Activated T-cell treated with anti-CD3 and anti-CD28 coated beads, Interleukin-2, amount 50 U/mL, for 48 hours (primary cell): ENCODE measurements at regions not wholly inside any gene's neighbourhood (a gene's known extent, or its start where the extent isn't known, plus 50 kb on each side); places are given as distances from the start of the nearest gene placed in this dataset.

Experiments
- DNase-seq, 2 experiments: peaks; one replicate each; pipeline ENCODE4 v3.0.0-alpha.2; 2020

DNA sequence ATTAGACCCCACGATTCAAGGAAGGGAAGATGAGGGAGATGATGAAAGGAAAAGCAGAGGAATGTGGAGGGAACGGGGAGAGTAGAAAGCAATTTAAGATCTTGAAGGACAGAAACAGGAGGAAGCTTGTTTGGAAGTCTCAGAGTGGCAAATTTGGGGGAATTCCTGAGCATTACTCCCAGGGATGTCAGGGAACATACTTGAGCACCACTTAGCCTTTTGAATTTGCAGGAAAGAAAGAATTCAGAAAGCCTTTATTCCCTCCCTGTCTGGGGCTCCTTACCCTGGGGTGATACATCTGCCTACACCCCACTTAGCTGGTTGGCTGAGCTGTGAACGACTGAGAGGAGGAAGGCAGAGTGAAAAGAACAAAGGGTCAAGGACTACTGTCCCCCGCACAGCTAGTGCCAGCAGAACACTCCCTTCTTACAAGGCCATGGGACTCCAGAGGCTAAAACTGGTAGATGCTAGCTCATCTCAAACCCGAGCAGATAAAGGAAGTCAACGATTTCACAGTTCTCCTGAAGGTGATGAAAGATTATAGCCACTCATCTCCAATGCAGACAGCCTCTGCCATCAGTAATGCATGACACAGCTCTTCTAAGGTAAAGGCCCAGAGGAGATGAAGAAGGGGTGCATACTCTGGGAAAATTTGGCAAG, 84.0 kb upstream of the AKIP1 start:
- no peak for DNase-seq

- no peak for DNase-seq
Measured at GRCh38 chr11:8828046-8828445, 82.9 kb upstream of the AKIP1 start.

DNA sequence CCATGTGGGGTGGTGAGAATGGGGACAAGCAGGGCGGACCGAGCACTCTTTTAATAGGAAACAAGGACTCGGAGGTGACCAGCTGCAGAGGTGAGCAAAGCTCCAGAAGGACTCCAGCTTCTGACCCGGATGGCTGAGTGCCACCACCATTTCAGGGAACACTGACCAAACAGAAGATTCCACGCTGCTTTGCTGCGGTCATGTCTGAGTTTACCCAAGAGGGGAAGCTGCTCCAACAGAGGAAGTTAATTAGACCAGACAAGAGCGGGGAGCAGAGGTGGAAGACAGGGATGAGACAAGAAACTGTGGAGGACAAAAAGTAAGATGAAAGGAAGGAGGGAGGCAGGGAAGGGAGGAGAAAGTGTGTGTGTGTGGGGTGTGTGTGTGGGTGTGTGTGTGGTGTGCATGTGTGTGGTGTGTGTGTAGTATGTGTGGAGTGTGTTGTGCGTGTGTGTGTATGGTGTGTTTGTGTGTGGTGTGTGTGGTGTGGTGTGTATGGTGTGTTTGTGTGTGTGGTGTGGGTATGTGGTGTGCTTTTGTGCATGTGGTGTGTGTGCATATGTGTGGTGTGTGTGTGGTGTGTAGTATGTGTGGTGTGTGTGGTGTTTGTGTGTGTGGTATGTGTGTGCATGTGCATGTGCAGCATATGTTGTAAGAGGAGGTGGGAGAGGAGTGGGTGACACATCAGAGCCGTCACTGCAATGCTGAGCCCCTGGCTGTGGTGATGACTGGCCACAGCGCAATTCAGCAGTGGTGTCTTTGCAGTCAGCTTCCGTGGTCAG, 82.2 kb upstream of the AKIP1 start:
- no peak for DNase-seq

DNA sequence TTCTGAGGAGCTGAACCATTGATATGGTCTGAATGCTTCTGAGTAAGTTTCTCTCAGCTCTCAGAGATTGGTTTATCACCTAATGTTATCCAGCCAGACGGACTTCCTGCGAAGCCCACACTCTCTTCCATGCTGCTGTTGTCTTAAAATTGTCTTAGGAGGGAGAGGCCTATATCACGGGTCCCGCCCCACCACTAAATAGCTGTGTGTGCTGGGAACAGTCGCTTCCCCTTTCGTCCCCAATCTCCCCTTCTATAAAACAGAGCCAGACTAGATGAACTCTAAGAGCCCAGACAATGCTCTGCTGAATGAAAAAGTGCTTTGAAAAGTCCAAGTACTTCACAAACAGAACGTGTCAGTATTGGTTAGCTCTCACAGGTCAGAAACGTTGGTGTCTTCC, 81.4 kb upstream of the AKIP1 start:
- no peak for DNase-seq

GRCh38 chr11:8830641-8831040, 80.3 kb upstream of the AKIP1 start:
- no peak for DNase-seq

DNA sequence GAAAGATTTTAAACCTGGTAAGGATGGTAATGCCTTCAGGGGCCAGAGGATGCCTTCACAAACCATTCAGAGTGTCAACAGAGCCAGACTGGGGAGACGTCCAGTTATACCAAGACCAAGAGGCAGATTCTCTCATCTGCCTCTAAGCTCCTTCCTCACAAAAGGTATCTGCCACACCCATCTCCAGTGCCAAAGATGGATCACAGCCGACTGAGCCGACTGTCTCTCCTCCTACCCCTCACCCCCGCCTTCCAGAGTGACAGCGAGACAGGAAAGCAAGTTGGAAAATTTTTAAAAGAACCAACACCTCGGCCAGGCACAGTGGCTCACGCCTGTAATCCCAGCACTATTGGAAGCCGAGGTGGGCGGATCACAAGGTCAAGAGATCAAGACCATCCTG, 79.1 kb upstream of the AKIP1 start:
- DNase-seq = no peak

DNA sequence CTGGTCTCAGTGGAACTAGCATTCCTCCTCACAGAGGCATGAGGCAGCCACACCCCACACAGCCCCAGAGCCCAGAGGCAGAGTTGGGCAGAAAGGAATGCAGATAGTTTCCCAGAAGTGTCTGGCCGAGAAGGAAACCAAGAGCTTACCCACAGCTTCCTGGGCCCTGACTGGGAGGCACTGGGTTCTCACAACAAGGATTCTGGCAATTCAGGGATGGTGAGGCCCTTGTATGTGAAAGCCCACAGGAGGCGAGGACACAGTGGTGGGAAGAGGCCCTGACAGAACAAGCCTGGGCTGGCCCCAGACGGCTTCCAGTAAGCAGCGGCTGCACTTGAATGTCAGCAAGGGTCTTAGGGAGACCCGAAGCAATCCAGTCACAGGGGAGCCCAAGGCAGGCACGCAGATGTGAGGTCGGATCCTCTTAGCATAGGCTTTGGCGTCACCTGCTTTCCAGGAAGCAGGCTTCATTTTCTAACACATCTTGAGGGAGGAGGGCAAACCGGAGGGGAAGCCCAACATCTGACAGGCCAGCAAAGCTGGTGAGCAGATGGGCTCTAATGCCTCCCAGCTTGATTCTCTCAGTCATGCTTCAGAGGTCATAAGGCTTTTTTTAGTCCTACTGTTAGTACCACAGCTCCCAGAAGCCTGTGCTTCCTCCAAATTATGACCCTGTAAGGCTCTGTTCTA, 78.3 kb upstream of the AKIP1 start:
- peak; percentile 26 to 28 for DNase-seq

DNA sequence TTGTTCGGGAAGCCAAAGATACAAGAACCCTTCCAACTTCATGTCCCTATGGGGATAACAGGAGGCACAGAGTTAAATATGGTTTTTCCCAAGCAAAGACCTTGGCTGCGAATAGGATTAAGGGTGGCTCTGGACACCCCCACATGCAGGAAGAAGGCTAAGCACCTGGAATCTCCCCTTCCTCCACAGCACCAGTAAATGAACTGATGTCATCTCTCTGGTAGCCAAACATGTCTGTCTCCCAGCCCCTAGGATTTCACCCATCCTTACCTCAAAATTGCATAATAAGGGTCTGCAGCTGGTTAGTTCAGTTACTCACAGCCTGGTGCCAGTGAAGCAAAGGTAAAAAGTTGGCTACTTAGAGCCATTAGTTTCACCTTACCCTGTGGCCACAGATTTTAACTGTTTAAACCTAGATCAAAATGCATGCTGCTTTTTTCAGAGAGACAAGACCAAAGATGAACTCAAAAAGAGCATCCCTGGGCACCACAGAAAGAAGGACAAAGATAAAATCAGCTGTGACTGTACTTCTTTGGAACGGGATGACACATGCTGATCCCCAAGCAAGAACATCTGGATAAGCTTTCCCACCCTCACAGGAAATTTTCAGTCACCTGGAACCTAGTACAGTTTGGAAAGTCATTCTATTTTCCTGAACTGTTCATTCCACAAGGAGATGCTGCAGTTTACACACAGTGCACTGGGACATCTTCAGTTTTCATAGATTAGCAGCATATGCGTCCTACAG, 77.2 kb upstream of the AKIP1 start:
- no peak for DNase-seq

DNA sequence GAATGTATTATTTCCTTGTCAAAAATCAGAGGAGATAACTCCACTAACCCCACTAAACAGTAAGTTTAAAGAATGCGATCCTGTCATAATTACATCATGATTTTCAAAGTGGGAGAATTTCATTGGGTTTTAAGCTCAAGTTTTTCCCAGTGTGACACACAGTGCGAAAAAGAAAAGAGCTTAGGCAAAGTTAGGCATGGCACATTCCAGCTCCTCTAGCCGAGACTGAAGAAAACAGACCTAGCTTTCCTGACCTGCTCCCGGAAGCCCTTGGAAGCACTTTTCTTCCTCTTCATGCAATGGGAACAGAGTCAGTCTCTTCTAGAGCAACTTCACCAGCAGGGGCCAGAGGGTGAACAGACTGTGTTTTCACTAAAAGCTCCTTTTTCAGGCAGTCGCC, 76.6 kb upstream of the AKIP1 start:
- no peak for DNase-seq

DNA sequence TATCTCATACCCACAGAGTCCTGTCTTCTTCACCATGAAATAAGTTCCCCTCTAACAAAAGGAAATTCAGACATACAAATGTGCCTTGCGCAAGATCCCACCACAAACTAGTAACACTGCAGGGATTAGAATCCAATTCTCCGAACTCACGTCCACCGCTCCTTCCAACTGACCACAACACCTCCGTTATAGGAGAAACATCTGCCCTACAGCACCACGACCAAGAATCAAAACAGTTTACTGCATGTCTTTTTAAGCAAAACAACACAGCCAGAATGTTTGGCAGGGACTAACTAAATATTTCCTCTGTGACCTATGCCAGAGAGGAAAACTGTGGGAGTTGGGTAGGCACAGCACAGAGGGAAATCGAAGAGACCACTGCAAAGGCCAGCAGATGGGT, 72.7 kb upstream of the AKIP1 start:
- DNase-seq = no peak

GRCh38 chr11:8839306-8839956, 71.6 kb upstream of the AKIP1 start:
- no peak for DNase-seq

GRCh38 chr11:8839957-8840945, 70.7 kb upstream of the AKIP1 start:
- DNase-seq = peak in 1 of 2 experiments; percentile 35

- no peak for DNase-seq
Measured at GRCh38 chr11:8841899-8842298, 69.1 kb upstream of the AKIP1 start.

DNA sequence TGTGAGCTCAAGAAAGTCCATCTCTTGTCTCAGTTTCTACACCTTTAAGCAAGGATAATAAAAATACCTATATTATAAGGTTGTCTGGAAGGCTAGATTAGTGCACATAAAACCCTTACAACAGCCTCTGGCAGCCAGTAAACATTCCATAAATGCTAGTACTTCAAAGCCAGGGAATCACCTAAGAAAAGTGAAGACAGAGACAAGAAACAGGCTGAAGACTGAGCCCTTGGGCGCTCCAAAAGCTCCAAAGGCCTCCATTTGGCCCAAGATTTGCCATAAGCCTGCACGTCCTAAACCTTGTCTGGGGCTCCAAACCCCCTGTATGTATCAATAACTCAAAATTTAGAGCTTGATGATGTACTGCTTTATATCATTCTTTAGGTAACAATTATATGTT, 52.2 kb upstream of the AKIP1 start:
- no peak for DNase-seq
